H1 (cell line): ENCODE measurements at regions not wholly inside any gene's neighbourhood (a gene's known extent, or its start where the extent isn't known, plus 50 kb on each side); places are given as distances from the start of the nearest gene placed in this dataset.

Experiments used
- CTCF ChIA-PET: fragments of 300-600 bp; sonication (Branson Sonifier 250); formaldehyde crosslinking; loops from one replicate; lab custom pipeline; 2021; ENCODE audit not compliant: partially characterized antibody; lab: Charles Lee
- POLR2A ChIA-PET: fragments of 300-600 bp; sonication (Branson Sonifier 250); formaldehyde crosslinking; loops from one replicate; lab custom pipeline; 2021; ENCODE audit warnings: inconsistent platforms; ENCODE audit not compliant: partially characterized antibody; lab: Charles Lee
- DNase-seq, 2 experiments: peaks; one replicate each; pipeline versions ENCODE4 v3.0.0 to v3.0.0-alpha.2; 2010 to 2022; ENCODE audit warnings: low spot score in 2 of 2, low read depth in 1 of 2, mixed read lengths in 1 of 2
- FAIRE-seq: peaks from 2 replicates; lab custom pipeline; 2011; peaks lifted over from hg19 to GRCh38; lab: Jason Lieb, UNC
- H2AFZ ChIP-seq: 2 replicates; pipeline ENCODE4 v1.8.1; 2012; ENCODE audit warnings: low read length, inconsistent platforms
- H2AK5ac ChIP-seq: 2 replicates; pipeline ENCODE4 v1.6.1; 2013; ENCODE audit warnings: low read depth, low read length
- H2BK120ac ChIP-seq: replicated peaks from 2 replicates; pipeline ENCODE3; 2013; ENCODE audit warnings: low read depth, low read length, inconsistent platforms
- H2BK12ac ChIP-seq: 2 replicates; pipeline ENCODE4 v1.6.1; 2013; ENCODE audit warnings: low read depth, low read length
- H2BK15ac ChIP-seq: 2 replicates; pipeline ENCODE4 v1.6.1; 2013; ENCODE audit warnings: low read length
- H2BK20ac ChIP-seq: 2 replicates; pipeline ENCODE4 v1.6.1; 2013; ENCODE audit warnings: low read length
- H2BK5ac ChIP-seq: 2 replicates; pipeline ENCODE4 v1.6.1; 2013; ENCODE audit warnings: low read depth, low read length
- H3K14ac ChIP-seq: 2 replicates; pipeline ENCODE4 v1.6.1; 2013; ENCODE audit warnings: inconsistent platforms; ENCODE audit not compliant: insufficient read length
- H3K18ac ChIP-seq: 2 replicates; pipeline ENCODE4 v1.6.1; 2013; ENCODE audit warnings: low read length; ENCODE audit errors: extremely low read depth
- H3K23ac ChIP-seq: 2 replicates; pipeline ENCODE4 v1.6.1; 2013; ENCODE audit warnings: inconsistent platforms; ENCODE audit not compliant: insufficient read length
- H3K23me2 ChIP-seq: 2 replicates; pipeline ENCODE4 v1.6.1; 2013; ENCODE audit warnings: low read depth, low read length
- H3K27ac ChIP-seq: 2 replicates; pipeline ENCODE4 v1.6.1; 2011; ENCODE audit warnings: low read depth, low read length, inconsistent platforms
- H3K27me3 ChIP-seq, 4 experiments: replicated peaks in 1 of 4; 1 replicate in 1 of 4; 2 replicates in 3 of 4; pipeline versions ENCODE4 v1.6.1 to v1.8.1; 2011 to 2013; ENCODE audit warnings: low read length in 3 of 4, mild to moderate bottlenecking in 3 of 4, inconsistent platforms in 2 of 4, mixed read lengths in 2 of 4, moderate library complexity in 1 of 4; ENCODE audit not compliant: control insufficient read depth in 3 of 4, insufficient read depth in 3 of 4; ENCODE audit errors: extremely low read depth in 1 of 4
- H3K36me3 ChIP-seq, 4 experiments: 2 replicates each; pipeline versions ENCODE4 v1.6.1 to v1.8.1; 2011 to 2013; ENCODE audit warnings: mild to moderate bottlenecking in 4 of 4, low read length in 3 of 4, moderate library complexity in 2 of 4, control low read depth in 1 of 4, inconsistent platforms in 1 of 4; ENCODE audit not compliant: insufficient read depth in 4 of 4, control insufficient read depth in 2 of 4
- H3K4ac ChIP-seq: replicated peaks from 2 replicates; pipeline ENCODE3; 2013; ENCODE audit warnings: low read length, low read depth, mixed read lengths, inconsistent platforms; ENCODE audit not compliant: insufficient read length
- H3K4me1 ChIP-seq, 4 experiments: replicated peaks in 1 of 4; 1 replicate in 1 of 4; 2 replicates in 3 of 4; pipeline versions ENCODE4 v1.6.1 to v1.8.1; 2011 to 2013; ENCODE audit warnings: low read length in 3 of 4, inconsistent platforms in 2 of 4, mixed read lengths in 1 of 4; ENCODE audit not compliant: insufficient read depth in 4 of 4, control insufficient read depth in 3 of 4
- H3K4me2 ChIP-seq, 2 experiments: 2 replicates each; pipeline versions ENCODE4 v1.6.1 to v1.8.1; 2011 to 2013; ENCODE audit warnings: low read depth in 2 of 2, low read length in 2 of 2, control low read depth in 1 of 2, inconsistent platforms in 1 of 2, mild to moderate bottlenecking in 1 of 2; ENCODE audit not compliant: insufficient read depth in 1 of 2
- H3K4me3 ChIP-seq, 4 experiments: fragments of 200-600, 300-600 bp in 1 of 4; sonication (generic), shearing (Covaris generic), sonication (Bioruptor Twin) in 1 of 4; 2 replicates each; pipeline versions ENCODE4 v1.5.1 to v1.8.1; 2011 to 2016; ENCODE audit warnings: low read length in 4 of 4, low read depth in 3 of 4, control low read depth in 2 of 4, inconsistent platforms in 2 of 4, mild to moderate bottlenecking in 2 of 4, mixed read lengths in 1 of 4, moderate library complexity in 1 of 4; ENCODE audit not compliant: insufficient read depth in 2 of 4; ENCODE audit errors: extremely low read depth in 1 of 4
- H3K56ac ChIP-seq: replicated peaks from 2 replicates; pipeline ENCODE3; 2013; ENCODE audit warnings: low read depth, mild to moderate bottlenecking, mixed read lengths, low read length, inconsistent platforms; ENCODE audit not compliant: insufficient read length
- H3K79me1 ChIP-seq: 2 replicates; pipeline ENCODE4 v1.6.1; 2013; ENCODE audit warnings: low read depth, low read length, control low read depth
- H3K79me2 ChIP-seq, 2 experiments: 2 replicates each; pipeline versions ENCODE4 v1.6.1 to v1.8.1; 2012 to 2013; ENCODE audit warnings: low read length in 2 of 2, mild to moderate bottlenecking in 2 of 2, inconsistent platforms in 1 of 2; ENCODE audit not compliant: insufficient read depth in 2 of 2, control insufficient read depth in 1 of 2
- H3K9ac ChIP-seq, 4 experiments: replicated peaks in 1 of 4; 1 replicate in 1 of 4; 2 replicates in 3 of 4; pipeline versions ENCODE4 v1.6.1 to v1.8.1; 2011 to 2013; ENCODE audit warnings: low read depth in 3 of 4, low read length in 3 of 4, control low read depth in 2 of 4, mild to moderate bottlenecking in 2 of 4, moderate library complexity in 2 of 4, inconsistent platforms in 1 of 4; ENCODE audit errors: extremely low read depth in 1 of 4
- H3K9me3 ChIP-seq, 2 experiments: 2 replicates each; pipeline versions ENCODE4 v1.6.1 to v1.8.1; 2012 to 2013; ENCODE audit warnings: mild to moderate bottlenecking in 2 of 2, moderate library complexity in 2 of 2, control low read depth in 1 of 2, inconsistent platforms in 1 of 2, low read depth in 1 of 2, low read length in 1 of 2, mixed read lengths in 1 of 2; ENCODE audit not compliant: insufficient read depth in 2 of 2
- H4K20me1 ChIP-seq, 2 experiments: replicated peaks in 1 of 2; 2 replicates each; pipeline versions ENCODE3 to v1.8.1; 2011 to 2013; ENCODE audit warnings: inconsistent platforms in 2 of 2, low read length in 2 of 2, mild to moderate bottlenecking in 1 of 2; ENCODE audit not compliant: insufficient read depth in 2 of 2, control insufficient read depth in 1 of 2
- H4K5ac ChIP-seq: 2 replicates; pipeline ENCODE4 v1.6.1; 2013; ENCODE audit warnings: low read length, low read depth, mixed read lengths, inconsistent platforms; ENCODE audit not compliant: insufficient read length
- H4K8ac ChIP-seq: 2 replicates; pipeline ENCODE4 v1.8.0; 2013; ENCODE audit warnings: mild to moderate bottlenecking, moderate library complexity, low read length, inconsistent platforms; ENCODE audit not compliant: insufficient read depth; ENCODE audit errors: extremely low read depth
- H4K91ac ChIP-seq: replicated peaks from 2 replicates; pipeline ENCODE3; 2013; ENCODE audit warnings: low read length, mixed read lengths, inconsistent platforms; ENCODE audit not compliant: insufficient read length
- BCL11A ChIP-seq, 2 experiments: IDR thresholded peaks; one replicate each; pipeline ENCODE4 v1.6.1; 2011; ENCODE audit warnings: low read depth in 2 of 2, low read length in 2 of 2, mild to moderate bottlenecking in 2 of 2
- BRCA1 ChIP-seq: IDR thresholded peaks from 2 replicates; pipeline ENCODE4 v1.6.1; 2012; ENCODE audit warnings: low read depth, low read length, improper control_type of control experiment
- CTBP2 ChIP-seq: IDR thresholded peaks from 2 replicates; pipeline ENCODE4 v1.7.0; 2011; ENCODE audit warnings: borderline replicate concordance, mild to moderate bottlenecking, moderate library complexity, mixed read lengths, low read length; ENCODE audit not compliant: insufficient read depth, insufficient read length
- HDAC2 ChIP-seq, 2 experiments: fragments of 300-600 bp in 1 of 2; sonication (generic) in 1 of 2; IDR thresholded peaks; 2 replicates each; pipeline ENCODE4 v1.6.1; 2011 to 2012; ENCODE audit warnings: low read depth in 2 of 2, low read length in 2 of 2, mild to moderate bottlenecking in 2 of 2, moderate library complexity in 2 of 2, borderline replicate concordance in 1 of 2, inconsistent platforms in 1 of 2
- SAP30 ChIP-seq: fragments of 300-600 bp; sonication (generic); IDR thresholded peaks from 2 replicates; pipeline ENCODE4 v1.7.1; 2012; ENCODE audit warnings: low read length, moderate library complexity, mild to moderate bottlenecking, inconsistent platforms; ENCODE audit not compliant: insufficient read depth, insufficient replicate concordance
- SP2 ChIP-seq: IDR thresholded peaks from 2 replicates; pipeline ENCODE4 v1.6.1; 2012; ENCODE audit warnings: mild to moderate bottlenecking, low read length, inconsistent platforms
- SP4 ChIP-seq: IDR thresholded peaks from 2 replicates; pipeline ENCODE4 v1.6.1; 2012; ENCODE audit warnings: low read length, inconsistent platforms
- SUZ12 ChIP-seq: fragments of 200-600 bp; sonication (generic); IDR thresholded peaks from 2 replicates; pipeline ENCODE4 v1.6.1; 2012; ENCODE audit warnings: mild to moderate bottlenecking, inconsistent platforms, low read length, moderate library complexity, mixed read lengths
- WGBS, 2 experiments: shearing (Covaris generic) in 1 of 2; methylation state at CpG; one replicate each; pipeline versions ENCODE4 v1.1.6 to v1.1.7; 2013 to 2015; ENCODE audit warnings: low lambda C conversion rate in 2 of 2, mixed read lengths in 2 of 2, inconsistent platforms in 1 of 2, low coverage in 1 of 2, missing lambda C conversion rate in 1 of 2; ENCODE audit not compliant: insufficient replicate concordance in 2 of 2, insufficient coverage in 1 of 2, insufficient read length in 1 of 2; ENCODE audit errors: extremely low coverage in 1 of 2, missing lambda C conversion rate in 1 of 2; 5-methylcytosine and 5-hydroxymethylcytosine counted together

- FAIRE-seq (no peak), DNase-seq (no peak)
- H3K9ac ChIP-seq: no peak overlapping the region
- no peak overlapping the region for H3K4ac ChIP-seq
- H2BK5ac ChIP-seq: no peak overlapping the region
- POLR2A ChIA-PET: no interaction called here
- H4K5ac ChIP-seq: no peak overlapping the region
- H3K79me1 ChIP-seq: no peaks in the 10 kb centered on the region
- no peaks in the 10 kb centered on the region for H3K23me2 ChIP-seq
- H3K79me2 ChIP-seq: no peaks in the 10 kb centered on the region
- H3K56ac ChIP-seq: no peak overlapping the region
- H3K14ac ChIP-seq: no peak overlapping the region
- 89% methylated on average over 6 of the region's 6 CpGs; no CpG with 5 or more reads in 1 of the 2 experiments for WGBS, 2 experiments
- H4K8ac ChIP-seq: no peak overlapping the region
- no peaks in the 10 kb centered on the region for H3K27me3 ChIP-seq
- H4K20me1 ChIP-seq: no peaks in the 10 kb centered on the region
- H2BK20ac ChIP-seq: no peak overlapping the region
- H2BK15ac ChIP-seq: no peak overlapping the region
- no peak overlapping the region for H4K91ac ChIP-seq
- no peak overlapping the region for H2AK5ac ChIP-seq
- CTCF ChIA-PET: interaction anchor here (0.9 to 2.2 kb wide), 30 partner anchors 9 to 400 kb away, joined by 3 to 27 read pairs (median 5); partner anchors contain the start of gene MYOCD
- no peak overlapping the region for H3K18ac ChIP-seq
- H2AFZ ChIP-seq: no peak overlapping the region
- no peak overlapping the region for H2BK12ac ChIP-seq
- H3K23ac ChIP-seq: no peak overlapping the region
- H3K36me3 ChIP-seq: no peaks in the 10 kb centered on the region
- no peaks in the 10 kb centered on the region for H3K4me1 ChIP-seq
- no peak overlapping the region for H3K4me2 ChIP-seq
- H3K27ac ChIP-seq: no peak overlapping the region
- H2BK120ac ChIP-seq: no peak overlapping the region
- no peak overlapping the region for H3K4me3 ChIP-seq
- H3K9me3 ChIP-seq: no peaks in the 10 kb centered on the region
- no peak for TF ChIP-seq BCL11A (IDR thresholded peaks at IDR 0.05; ENCODE audit: low read depth in 2 of 2, low read length in 2 of 2)
- TF ChIP-seq SUZ12: no peak
- TF ChIP-seq SP4: no peak
- TF ChIP-seq HDAC2 (IDR thresholded peaks at IDR 0.05; ENCODE audit: borderline replicate concordance in 1 of 2, low read depth in 2 of 2, low read length in 2 of 2): no peak
- no peak for TF ChIP-seq SAP30
- TF ChIP-seq SP2: no peak
- TF ChIP-seq CTBP2: no peak
- no peak for TF ChIP-seq BRCA1
These were observed 321.5 kb downstream of the MAP2K4 start for GRCh38 chr17:12342161-12342560.
